Natural killer cell (primary cell): ENCODE measurements at regions not wholly inside any gene's neighbourhood (a gene's known extent, or its start where the extent isn't known, plus 50 kb on each side); places are given as distances from the start of the nearest gene placed in this dataset.

Experiments
- ATAC-seq, 3 donors: fragments of 150-1000 bp in 2 of 3; fragments of 200-7000 bp in 1 of 3; cut with Tn5 transposase; 1 replicate in 1 of 3; 2 replicates in 2 of 3; pipeline ENCODE4 v1.10.0; 2021; ENCODE audit warnings: mild to moderate bottlenecking in 2 of 3, moderate library complexity in 2 of 3
- DNase-seq, 2 donors: peaks; one replicate each; pipeline versions ENCODE4 v3.0.0 to v3.0.0-alpha.2; 2013 to 2021; ENCODE audit warnings: mixed read lengths in 1 of 2
- H3K27ac ChIP-seq: one replicate; pipeline ENCODE4 v1.5.1; 2013; ENCODE audit warnings: mild to moderate bottlenecking, low read length
- H3K27me3 ChIP-seq: one replicate; pipeline ENCODE4 v1.6.1; 2013; ENCODE audit warnings: low read length; ENCODE audit not compliant: control insufficient read depth, insufficient read depth
- H3K36me3 ChIP-seq: one replicate; pipeline ENCODE4 v1.6.1; 2013; ENCODE audit warnings: low read length; ENCODE audit not compliant: control insufficient read depth, insufficient read depth
- H3K4me1 ChIP-seq: one replicate; pipeline ENCODE4 v1.6.1; 2013; ENCODE audit warnings: low read length; ENCODE audit not compliant: control insufficient read depth, insufficient read depth
- H3K4me3 ChIP-seq: one replicate; pipeline ENCODE4 v1.5.1; 2013; ENCODE audit warnings: low read length
- H3K9me3 ChIP-seq: one replicate; pipeline ENCODE4 v1.6.1; 2013; ENCODE audit warnings: low read length; ENCODE audit not compliant: control insufficient read depth, insufficient read depth
- H3K27ac Mint-ChIP-seq, 2 donors: one replicate each; pipeline ENCODE4 v1.8.0; 2022; ENCODE audit warnings: mild to moderate bottlenecking in 2 of 2, mixed read lengths in 2 of 2, moderate library complexity in 1 of 2
- H3K27me3 Mint-ChIP-seq, 2 donors: one replicate each; pipeline ENCODE4 v1.8.0; 2022; ENCODE audit warnings: low read depth in 2 of 2, mixed read lengths in 2 of 2
- H3K36me3 Mint-ChIP-seq: one replicate; pipeline ENCODE4 v1.8.0; 2022; ENCODE audit warnings: mixed read lengths
- H3K4me1 Mint-ChIP-seq, 2 donors: one replicate each; pipeline ENCODE4 v1.8.0; 2022; ENCODE audit warnings: mixed read lengths in 2 of 2
- H3K4me3 Mint-ChIP-seq: one replicate; pipeline ENCODE4 v1.8.0; 2022; ENCODE audit warnings: mild to moderate bottlenecking, moderate library complexity, mixed read lengths
- H3K9me3 Mint-ChIP-seq, 2 donors: one replicate each; pipeline ENCODE4 v1.8.0; 2022; ENCODE audit warnings: mixed read lengths in 2 of 2
- WGBS: methylation state at CpG from one replicate; pipeline ENCODE4 v1.1.7; 2013; ENCODE audit warnings: missing lambda C conversion rate; ENCODE audit not compliant: insufficient coverage; 5-methylcytosine and 5-hydroxymethylcytosine counted together
- intact Hi-C: fragments of 100-400 bp; cut with micrococcal nuclease; formaldehyde crosslinking; loops from one replicate; pipeline ENCODE4 v1.14.2; 2022
- TF ChIP-seq, protein P1 (sequence below): fragments of 200-600 bp; IDR thresholded peaks from one replicate; pipeline ENCODE4 v1.8.0; 2022; ENCODE audit warnings: antibody characterized with exemption

DNA sequence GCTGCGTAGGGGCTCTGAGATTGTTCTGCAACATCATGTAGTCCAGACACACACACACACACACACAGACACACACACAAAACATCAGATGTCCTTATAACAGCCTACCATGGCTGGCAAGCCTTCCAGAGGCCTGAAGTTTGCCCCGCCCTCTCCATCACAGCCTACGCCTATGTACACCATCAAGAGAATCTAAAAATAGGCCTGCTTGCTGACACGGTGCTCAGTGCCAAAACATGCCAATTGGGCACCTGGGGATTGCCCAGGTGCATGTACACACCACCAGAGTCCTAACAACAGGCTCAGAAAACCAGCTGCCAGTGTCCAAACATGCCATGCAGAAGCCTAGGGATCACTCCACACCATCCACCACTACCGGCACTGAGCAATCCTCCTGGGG lies 391.7 kb upstream of the SPTLC3 start:
- TF ChIP-seq, protein P1, sequence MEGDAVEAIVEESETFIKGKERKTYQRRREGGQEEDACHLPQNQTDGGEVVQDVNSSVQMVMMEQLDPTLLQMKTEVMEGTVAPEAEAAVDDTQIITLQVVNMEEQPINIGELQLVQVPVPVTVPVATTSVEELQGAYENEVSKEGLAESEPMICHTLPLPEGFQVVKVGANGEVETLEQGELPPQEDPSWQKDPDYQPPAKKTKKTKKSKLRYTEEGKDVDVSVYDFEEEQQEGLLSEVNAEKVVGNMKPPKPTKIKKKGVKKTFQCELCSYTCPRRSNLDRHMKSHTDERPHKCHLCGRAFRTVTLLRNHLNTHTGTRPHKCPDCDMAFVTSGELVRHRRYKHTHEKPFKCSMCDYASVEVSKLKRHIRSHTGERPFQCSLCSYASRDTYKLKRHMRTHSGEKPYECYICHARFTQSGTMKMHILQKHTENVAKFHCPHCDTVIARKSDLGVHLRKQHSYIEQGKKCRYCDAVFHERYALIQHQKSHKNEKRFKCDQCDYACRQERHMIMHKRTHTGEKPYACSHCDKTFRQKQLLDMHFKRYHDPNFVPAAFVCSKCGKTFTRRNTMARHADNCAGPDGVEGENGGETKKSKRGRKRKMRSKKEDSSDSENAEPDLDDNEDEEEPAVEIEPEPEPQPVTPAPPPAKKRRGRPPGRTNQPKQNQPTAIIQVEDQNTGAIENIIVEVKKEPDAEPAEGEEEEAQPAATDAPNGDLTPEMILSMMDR = no peak
- Mint-ChIP-seq H3K36me3 (no peaks in the 10 kb centered on the region), H3K9me3 (peaks cover 11 to 18% of the 10 kb centered on the region in 2 donors), H3K27me3 (no peaks in the 10 kb centered on the region), H3K27ac (no peak overlapping the region), H3K4me1 (peaks cover 0 to 8% of the 10 kb centered on the region in 2 donors), H3K4me3 (no peak overlapping the region)
- WGBS = 76% methylated on average over 5 of the region's 5 CpGs
- H3K36me3 ChIP-seq = no peaks in the 10 kb centered on the region
- no peak overlapping the region for H3K27ac ChIP-seq
- H3K27me3 ChIP-seq = no peaks in the 10 kb centered on the region
- peaks cover 9% of the 10 kb centered on the region for H3K9me3 ChIP-seq
- no peak overlapping the region for H3K4me3 ChIP-seq
- peaks cover 9% of the 10 kb centered on the region for H3K4me1 ChIP-seq
- ATAC-seq (no peak), DNase-seq (no peak)
- intact Hi-C loops = no loop called here

DNA sequence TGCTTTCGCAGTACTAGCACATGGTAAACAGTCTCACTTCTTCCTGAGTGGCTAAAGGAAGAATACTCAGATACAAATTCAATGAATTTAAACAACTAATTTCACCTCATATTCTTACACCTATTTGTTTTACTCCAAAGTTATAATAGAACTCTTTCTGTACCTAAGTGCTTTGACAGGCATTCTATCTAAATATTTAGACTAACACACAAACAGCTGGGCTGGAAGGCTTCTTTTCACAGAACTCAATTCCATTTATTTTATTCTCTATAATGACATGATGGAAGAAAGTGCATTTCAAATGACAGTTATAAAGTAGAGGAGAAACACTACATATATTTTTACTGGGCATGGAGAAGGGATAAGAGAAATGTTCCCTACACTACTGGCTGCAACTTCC lies 384.9 kb upstream of the SPTLC3 start:
- Mint-ChIP-seq H3K27me3 (no peaks in the 10 kb centered on the region), H3K27ac (no peak overlapping the region), H3K4me3 (no peak overlapping the region), H3K4me1 (peaks cover 5% of the 10 kb centered on the region in 2 donors), H3K9me3 (peaks cover 12 to 22% of the 10 kb centered on the region in 2 donors), H3K36me3 (no peaks in the 10 kb centered on the region)
- TF ChIP-seq, protein P1 = no peak
- ATAC-seq (no peak), DNase-seq (no peak)
- H3K4me3 ChIP-seq = no peak overlapping the region
- intact Hi-C loops = no loop called here
- H3K4me1 ChIP-seq = no peaks in the 10 kb centered on the region
- H3K27me3 ChIP-seq = no peaks in the 10 kb centered on the region
- H3K9me3 ChIP-seq = no peaks in the 10 kb centered on the region
- H3K36me3 ChIP-seq = no peaks in the 10 kb centered on the region
- no peak overlapping the region for H3K27ac ChIP-seq
- 83% methylated on average over 1 of the region's 1 CpG for WGBS

DNA sequence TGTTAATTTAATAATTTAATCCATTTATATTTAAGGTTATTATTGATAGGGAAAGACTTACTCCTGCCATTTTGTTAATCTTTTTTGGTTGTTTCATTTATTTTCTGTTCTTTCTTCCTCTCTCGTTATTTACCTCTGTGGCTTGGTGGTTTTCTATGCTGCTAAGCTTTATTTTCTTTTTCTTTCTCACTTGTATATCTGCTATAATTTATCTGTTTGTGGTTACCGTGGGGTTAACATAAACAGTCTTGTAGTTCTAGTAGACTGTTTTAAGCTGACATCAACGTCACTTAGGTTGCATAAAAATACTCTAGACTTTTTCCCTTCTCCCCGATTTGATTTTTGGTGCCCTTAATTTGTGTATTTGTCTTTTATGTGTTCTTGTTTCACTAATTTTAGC lies 381.3 kb upstream of the SPTLC3 start:
- no peaks in the 10 kb centered on the region for H3K27me3 ChIP-seq
- H3K36me3 ChIP-seq = no peaks in the 10 kb centered on the region
- Mint-ChIP-seq H3K9me3 (peaks cover 7 to 18% of the 10 kb centered on the region in 2 donors), H3K4me1 (peaks cover 5% of the 10 kb centered on the region in 2 donors), H3K27me3 (no peaks in the 10 kb centered on the region), H3K27ac (peak overlapping the region; percentile 4 to 27), H3K36me3 (no peaks in the 10 kb centered on the region), H3K4me3 (peak overlapping the region; percentile 3)
- WGBS = no CpG with 5 or more reads among the region's 4 CpGs
- DNase-seq (no peak), ATAC-seq (peak in 2 of 3 donors; percentile 44 to 70)
- H3K4me1 ChIP-seq = no peaks in the 10 kb centered on the region
- H3K9me3 ChIP-seq = no peaks in the 10 kb centered on the region
- no peak overlapping the region for H3K4me3 ChIP-seq
- intact Hi-C loops = no loop called here
- no peak overlapping the region for H3K27ac ChIP-seq
- TF ChIP-seq, protein P1 = no peak

DNA sequence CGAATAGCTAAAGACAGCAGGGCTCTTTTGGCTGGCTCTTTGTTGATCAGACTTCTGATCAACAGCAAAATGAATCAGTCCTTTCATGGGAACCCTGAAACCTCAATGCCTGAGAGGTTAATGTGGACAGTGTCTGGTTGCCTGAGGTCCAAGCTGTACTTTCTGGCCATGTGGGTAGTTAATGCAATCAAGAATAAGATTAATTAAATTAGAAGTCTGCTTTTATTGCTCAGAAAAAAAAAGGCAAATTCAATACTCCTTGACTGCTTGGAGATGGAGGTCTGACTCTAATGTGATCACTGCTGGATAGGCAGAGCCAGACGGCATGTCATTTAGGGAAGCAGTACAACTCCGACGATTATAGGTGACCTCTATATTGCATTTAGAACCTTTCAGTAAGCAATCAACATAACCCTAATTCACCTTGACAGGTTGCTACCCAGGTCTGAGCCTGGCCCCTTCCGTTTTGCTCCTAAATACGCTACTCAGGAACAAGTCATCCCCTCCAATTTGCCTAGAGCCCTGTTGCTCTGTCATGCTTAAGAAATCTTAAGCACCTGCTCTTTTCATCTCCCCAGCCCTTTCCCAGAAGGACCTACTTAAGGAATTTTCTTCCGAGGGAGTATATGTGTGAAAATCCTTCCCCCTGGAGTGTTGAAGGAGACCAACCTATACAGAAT lies 370.0 kb upstream of the SPTLC3 start:
- TF ChIP-seq, protein P1 = no peak
- Mint-ChIP-seq H3K4me1 (no peaks in the 10 kb centered on the region), H3K27me3 (no peaks in the 10 kb centered on the region), H3K36me3 (no peaks in the 10 kb centered on the region), H3K27ac (no peak overlapping the region), H3K9me3 (peaks cover 2 to 3% of the 10 kb centered on the region in 2 donors), H3K4me3 (no peak overlapping the region)
- Histone ChIP-seq H3K27me3 (no peaks in the 10 kb centered on the region), H3K4me3 (no peak overlapping the region), H3K4me1 (no peaks in the 10 kb centered on the region), H3K36me3 (no peaks in the 10 kb centered on the region), H3K27ac (no peak overlapping the region), H3K9me3 (no peaks in the 10 kb centered on the region)
- intact Hi-C loops = no loop called here
- no peak for ATAC-seq
- WGBS = 93% methylated on average over 6 of the region's 7 CpGs
- DNase-seq = no peak
